Inflammatory macrophage treated with lipopolysaccharide for 1 hour (primary cell): ENCODE measurements at regions not wholly inside any gene's neighbourhood (a gene's known extent, or its start where the extent isn't known, plus 50 kb on each side); places are given as distances from the start of the nearest gene placed in this dataset.
A peak's percentile ranks its signal among the peaks of the same experiment; 100 is the strongest.
"Not testable (repeated sequence)": the region's sequence is repeated elsewhere in the genome, so short reads cannot be mapped to it uniquely, and the experiment has no call there.

Experiments used
- DNase-seq, 2 donors: peaks; one replicate each; pipeline ENCODE4 v3.0.0-alpha.2; 2020 to 2022

- DNase-seq = not testable (repeated sequence)
These were observed 146.1 kb downstream of the ZNF92 start for GRCh38 chr7:65519751-65520150.

- not testable (repeated sequence) for DNase-seq
These were observed 172.0 kb downstream of the ZNF92 start for GRCh38 chr7:65545465-65546161.

DNA sequence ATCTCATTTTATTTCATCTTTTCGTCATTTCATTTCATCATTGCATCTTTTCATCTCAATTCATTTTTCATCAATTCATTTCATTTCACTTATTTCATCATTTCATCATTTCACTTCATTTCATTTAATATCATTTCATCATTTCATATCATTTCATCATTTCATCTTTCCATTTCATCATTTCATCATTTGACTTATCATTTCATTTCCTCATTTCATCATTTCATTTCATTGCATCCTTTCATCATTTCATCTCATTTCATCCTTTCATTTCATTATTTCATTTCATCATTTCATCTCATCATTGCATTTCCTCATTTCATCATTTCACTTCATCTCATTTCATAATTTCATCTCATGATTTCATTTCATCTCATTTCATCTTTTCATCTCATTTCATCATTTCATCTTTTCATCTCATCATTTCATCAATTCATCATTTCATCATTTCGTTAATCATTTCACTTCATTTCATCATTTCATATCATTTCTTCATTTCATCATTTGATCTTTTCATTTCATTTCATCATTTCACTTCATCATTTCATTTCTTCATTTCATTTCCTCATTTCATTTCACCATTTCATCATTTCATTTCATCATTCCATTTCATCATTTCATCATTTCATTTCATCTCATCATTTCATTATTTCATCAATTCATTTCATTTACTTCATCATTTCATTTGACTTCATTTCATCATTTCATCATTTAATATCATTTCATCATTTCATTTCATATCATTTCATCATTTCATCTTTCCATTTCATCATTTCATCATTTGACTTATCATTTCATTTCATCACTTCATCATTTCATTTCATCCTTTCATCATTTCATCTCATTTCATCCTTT is 176.2 kb downstream of the ZNF92 start:
- DNase-seq = not testable (repeated sequence)

DNA sequence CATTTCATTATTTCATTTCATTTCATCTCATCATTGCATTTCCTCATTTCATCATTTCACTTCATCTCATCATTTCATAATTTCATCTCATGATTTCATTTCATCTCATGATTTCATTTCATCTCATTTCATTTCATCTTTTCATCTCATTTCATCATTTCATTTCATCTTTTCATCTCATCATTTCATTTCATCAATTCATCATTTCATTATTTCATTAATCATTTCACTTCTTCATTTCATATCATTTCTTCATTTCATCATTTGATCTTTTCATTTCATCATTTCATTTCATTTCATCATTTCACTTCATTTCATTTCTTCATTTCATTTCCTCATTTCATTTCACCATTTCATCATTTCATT is 176.8 kb downstream of the ZNF92 start:
- not testable (repeated sequence) for DNase-seq

DNA sequence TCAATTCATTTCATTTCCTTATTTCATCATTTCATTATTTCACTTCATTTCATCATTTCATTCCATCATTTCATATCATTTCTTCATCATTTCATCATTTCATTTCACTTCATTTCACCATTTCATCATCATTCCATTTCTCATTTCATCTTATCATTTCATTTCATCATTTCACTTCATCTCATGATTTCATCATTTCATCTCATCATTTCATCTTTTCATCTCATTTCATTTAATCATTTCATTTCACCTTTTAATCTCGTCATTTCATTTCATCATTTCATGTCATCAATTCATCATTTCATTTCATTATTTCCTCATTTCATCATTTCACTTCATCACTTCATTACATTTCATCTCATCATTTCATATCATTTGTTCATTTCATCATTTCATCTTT is 177.4 kb downstream of the ZNF92 start:
- not testable (repeated sequence) for DNase-seq

- DNase-seq = not testable (repeated sequence)
These were observed 181.2 kb downstream of the ZNF92 start for GRCh38 chr7:65554553-65555476.

- DNase-seq = peak in 1 of 2 donors; percentile 0
These were observed 184.9 kb downstream of the ZNF92 start for GRCh38 chr7:65558584-65558983.

- not testable (repeated sequence) for DNase-seq
These were observed 188.2 kb downstream of the ZNF92 start for GRCh38 chr7:65561786-65562372.

DNA sequence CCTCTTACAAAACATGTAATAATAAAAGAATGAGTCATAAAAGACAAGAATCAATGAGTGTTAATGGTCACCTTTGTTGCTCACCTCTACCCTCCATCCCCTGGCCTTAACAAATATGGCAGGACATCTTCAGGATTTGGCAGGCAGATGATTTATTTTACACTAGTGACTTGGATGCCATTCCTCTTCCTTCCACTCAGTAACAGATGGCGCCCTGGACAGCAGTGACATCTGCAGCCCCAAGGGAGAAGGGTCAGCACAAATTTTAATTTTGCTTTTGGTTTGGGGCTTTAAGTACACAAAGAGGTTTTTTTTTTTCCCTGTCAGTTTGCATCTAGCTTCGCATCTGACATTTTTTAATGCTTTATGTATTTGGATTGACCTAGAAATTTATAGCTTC is 188.9 kb downstream of the ZNF92 start:
- not testable (repeated sequence) for DNase-seq

GRCh38 chr7:65563333-65563732 is 189.7 kb downstream of the ZNF92 start:
- DNase-seq = not testable (repeated sequence)

- not testable (repeated sequence) for DNase-seq
These were observed 194.6 kb downstream of the ZNF92 start for GRCh38 chr7:65568226-65568625.

GRCh38 chr7:65570990-65571389 is 197.3 kb downstream of the ZNF92 start:
- not testable (repeated sequence) for DNase-seq

DNA sequence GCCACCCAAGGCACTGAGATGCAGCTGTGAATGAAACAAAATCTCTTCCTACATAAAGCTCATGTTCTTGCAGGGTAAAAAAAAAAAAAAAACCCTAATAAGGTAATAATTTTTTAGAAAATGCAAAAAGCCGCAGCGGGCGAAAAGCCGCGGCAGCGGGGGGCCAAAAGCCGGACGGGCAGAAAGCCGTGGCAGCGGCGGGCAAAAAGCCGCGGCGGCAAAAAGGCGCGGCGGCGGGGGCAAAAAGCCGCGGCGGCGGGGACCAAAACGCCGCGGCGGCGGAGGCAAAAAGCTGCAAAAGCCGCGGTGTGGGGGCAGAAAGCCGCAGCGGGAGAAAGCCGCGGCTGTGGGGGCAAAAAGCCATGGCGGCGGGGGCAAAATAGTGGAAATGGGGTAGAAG is 198.9 kb downstream of the ZNF92 start:
- not testable (repeated sequence) for DNase-seq

DNA sequence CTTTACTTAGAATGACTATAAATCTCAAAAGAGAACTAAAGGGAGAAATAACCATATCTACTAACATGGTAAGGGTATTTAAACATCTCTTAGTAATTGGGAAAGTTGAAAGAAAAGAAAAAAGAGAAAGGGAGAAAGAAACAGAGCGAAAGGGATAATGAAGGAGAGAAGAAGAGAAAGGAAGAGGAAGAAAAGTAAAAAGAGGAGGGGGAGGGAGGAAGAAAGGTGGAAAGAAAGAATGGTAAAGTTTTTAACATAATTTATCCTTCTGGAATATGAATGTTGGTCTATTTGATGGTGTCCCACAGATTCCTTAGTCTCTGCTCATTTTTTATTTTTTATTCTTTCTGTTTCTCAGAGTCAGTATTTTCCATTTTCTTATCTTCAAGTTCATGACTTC is 202.7 kb downstream of the ZNF92 start:
- DNase-seq = not testable (repeated sequence)

DNA sequence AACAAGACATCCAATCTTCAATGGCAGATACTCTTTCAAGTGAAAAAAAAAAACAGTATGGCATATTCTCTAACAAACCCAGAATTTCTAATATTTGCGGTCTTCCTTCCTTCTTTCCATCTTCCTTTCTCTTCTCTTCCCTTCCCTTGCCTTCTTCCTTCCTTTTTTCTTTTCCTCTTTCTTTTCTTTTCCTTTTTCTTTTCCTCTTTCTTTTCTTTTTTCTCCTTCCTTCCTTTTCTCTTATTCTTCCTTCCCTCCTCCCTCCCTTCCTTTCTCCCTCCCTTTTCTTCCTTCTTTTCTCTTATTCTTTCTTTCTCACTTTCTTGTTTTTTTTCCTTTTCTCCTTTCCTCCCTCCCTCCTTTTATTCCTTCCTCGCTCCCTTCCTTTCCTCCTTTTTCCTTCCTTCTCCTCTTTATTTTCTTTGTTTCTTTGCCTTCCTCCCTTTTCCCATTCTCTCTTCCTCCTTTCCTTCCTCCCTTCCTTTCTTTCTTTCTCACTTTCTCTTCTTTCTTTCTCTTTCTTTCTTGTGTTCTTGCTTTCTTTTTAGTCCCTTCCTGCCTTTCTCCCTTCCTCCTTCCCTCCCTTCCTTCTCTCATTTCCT is 209.0 kb downstream of the ZNF92 start:
- DNase-seq = not testable (repeated sequence)

DNA sequence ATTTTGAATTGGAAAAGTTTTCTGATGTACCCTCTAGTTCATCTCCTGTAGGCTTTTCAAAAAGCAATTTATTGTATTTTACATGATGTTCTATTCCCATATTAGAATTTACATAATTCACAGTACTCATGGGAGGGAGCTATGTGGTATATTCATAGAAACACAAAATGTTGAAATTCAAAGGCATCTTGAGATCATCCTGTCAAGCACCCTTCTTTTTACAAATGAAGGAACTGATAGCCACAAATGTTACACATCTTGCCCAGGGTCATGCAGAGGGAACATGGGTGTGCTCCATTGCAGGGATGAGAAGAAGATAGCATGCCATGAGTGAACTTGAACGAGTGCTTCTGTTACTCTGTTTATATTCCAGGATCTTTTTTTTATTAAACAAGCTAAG is 228.8 kb downstream of the ZNF92 start:
- DNase-seq = not testable (repeated sequence)

- no peak for DNase-seq
These were observed 235.5 kb downstream of the ZNF92 start for GRCh38 chr7:65609131-65609530.

- DNase-seq = not testable (repeated sequence)
These were observed 240.1 kb downstream of the ZNF92 start for GRCh38 chr7:65613644-65614289.

DNA sequence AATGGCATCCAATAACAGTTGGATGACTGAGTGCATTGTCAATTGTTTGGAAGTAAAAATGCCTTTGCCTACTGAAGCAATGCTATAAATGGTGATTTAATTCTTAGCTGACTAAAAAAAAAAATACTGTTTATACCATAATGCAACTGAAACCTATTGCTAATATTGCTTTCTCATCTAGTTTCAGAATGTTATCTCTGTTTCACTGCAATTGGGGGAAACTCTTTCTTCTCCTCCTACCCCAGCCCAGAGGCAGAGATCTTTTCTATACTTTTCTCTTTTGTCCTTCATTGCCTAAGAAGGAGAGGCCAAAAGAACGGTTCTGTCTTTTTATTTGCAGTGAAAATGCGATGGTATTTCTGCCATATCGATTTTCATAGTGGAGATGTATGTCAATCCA is 242.5 kb downstream of the ZNF92 start:
- not testable (repeated sequence) for DNase-seq

GRCh38 chr7:65620216-65620615 is 246.6 kb downstream of the ZNF92 start:
- DNase-seq = not testable (repeated sequence)

DNA sequence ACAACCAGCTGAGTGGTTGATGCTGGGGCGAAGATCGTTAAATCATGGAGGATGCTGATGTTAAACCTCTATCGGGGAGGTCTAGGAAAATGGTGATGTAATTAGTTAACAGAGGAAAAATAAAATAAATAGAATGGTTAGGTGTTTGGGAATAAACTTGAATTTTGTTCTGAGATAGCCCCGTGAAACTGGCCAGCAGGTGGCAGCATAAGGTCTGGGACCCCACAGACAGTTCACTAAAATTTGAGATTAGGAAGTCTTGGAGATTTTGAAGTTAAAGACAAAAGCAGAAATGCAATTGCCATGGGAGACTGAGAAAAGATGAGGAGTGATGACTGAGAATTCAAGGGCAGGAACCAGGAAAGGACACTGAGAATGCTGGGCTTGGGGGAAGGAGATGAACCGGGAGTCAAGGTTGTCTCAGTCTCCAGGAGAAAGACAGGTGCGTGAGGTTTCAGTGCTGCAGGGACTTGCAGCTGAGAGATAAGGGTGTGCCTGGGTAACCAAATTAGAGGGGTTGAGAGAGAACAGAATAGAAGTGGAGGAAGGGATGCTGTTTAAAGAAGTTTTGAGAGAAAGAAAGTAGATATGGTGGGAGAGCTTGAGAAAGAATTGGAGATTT is 248.0 kb downstream of the ZNF92 start:
- peak; percentile 0 to 13 for DNase-seq
